ENCODE measurements at regions not wholly inside any gene's neighbourhood (a gene's known extent, or its start where the extent isn't known, plus 50 kb on each side); places are given as distances from the start of the nearest gene placed in this dataset.

GRCh38 chr18:10119528-10119927, 205.7 kb downstream of the VAPA start:
- no peak for ATAC-seq
- H3K4me3 ChIP-seq, result no peak overlapping the region
- H3K36me3 ChIP-seq, result no peaks in the 10 kb centered on the region
- no peak overlapping the region for H3K27ac ChIP-seq
- intact Hi-C loops (cut with DNase I), result no loop called here
- no peak for DNase-seq
- no peak for TF ChIP-seq CTCF (IDR thresholded peaks at IDR 0.05)
- no peaks in the 10 kb centered on the region for H3K27me3 ChIP-seq
- H3K9me3 ChIP-seq, result no peaks in the 10 kb centered on the region
- H3K4me1 ChIP-seq, result peaks cover 16% of the 10 kb centered on the region

GRCh38 chr18:10119991-10120390, 206.2 kb downstream of the VAPA start:
- no peak for TF ChIP-seq CTCF (IDR thresholded peaks at IDR 0.05)
- Histone ChIP-seq H3K4me3 (no peak overlapping the region), H3K4me1 (peaks cover 16% of the 10 kb centered on the region), H3K27ac (no peak overlapping the region), H3K27me3 (no peaks in the 10 kb centered on the region), H3K9me3 (no peaks in the 10 kb centered on the region), H3K36me3 (no peaks in the 10 kb centered on the region)
- ATAC-seq, result no peak
- intact Hi-C loops (cut with DNase I), result no loop called here
- no peak for DNase-seq

GRCh38 chr18:10120622-10121021, 206.8 kb downstream of the VAPA start:
- no peak for ATAC-seq
- intact Hi-C loops (cut with DNase I), result no loop called here

GRCh38 chr18:10121028-10121427, 207.2 kb downstream of the VAPA start:
- Histone ChIP-seq H3K4me1 (peaks cover 16% of the 10 kb centered on the region), H3K9me3 (no peaks in the 10 kb centered on the region), H3K36me3 (no peaks in the 10 kb centered on the region), H3K27me3 (no peaks in the 10 kb centered on the region), H3K27ac (no peak overlapping the region), H3K4me3 (no peak overlapping the region)
- DNase-seq (no peak), ATAC-seq (no peak)
- intact Hi-C loops (cut with DNase I), result no loop called here
- no peak for TF ChIP-seq CTCF (IDR thresholded peaks at IDR 0.05)

More at GRCh38 chr18:10120622-10121021, 206.8 kb downstream of the VAPA start:
- Histone ChIP-seq H3K9me3 (no peaks in the 10 kb centered on the region), H3K27me3 (no peaks in the 10 kb centered on the region), H3K4me1 (peaks cover 16% of the 10 kb centered on the region), H3K27ac (no peak overlapping the region), H3K36me3 (no peaks in the 10 kb centered on the region), H3K4me3 (no peak overlapping the region)
- TF ChIP-seq CTCF (IDR thresholded peaks at IDR 0.05), result no peak
- DNase-seq, result no peak

DNA sequence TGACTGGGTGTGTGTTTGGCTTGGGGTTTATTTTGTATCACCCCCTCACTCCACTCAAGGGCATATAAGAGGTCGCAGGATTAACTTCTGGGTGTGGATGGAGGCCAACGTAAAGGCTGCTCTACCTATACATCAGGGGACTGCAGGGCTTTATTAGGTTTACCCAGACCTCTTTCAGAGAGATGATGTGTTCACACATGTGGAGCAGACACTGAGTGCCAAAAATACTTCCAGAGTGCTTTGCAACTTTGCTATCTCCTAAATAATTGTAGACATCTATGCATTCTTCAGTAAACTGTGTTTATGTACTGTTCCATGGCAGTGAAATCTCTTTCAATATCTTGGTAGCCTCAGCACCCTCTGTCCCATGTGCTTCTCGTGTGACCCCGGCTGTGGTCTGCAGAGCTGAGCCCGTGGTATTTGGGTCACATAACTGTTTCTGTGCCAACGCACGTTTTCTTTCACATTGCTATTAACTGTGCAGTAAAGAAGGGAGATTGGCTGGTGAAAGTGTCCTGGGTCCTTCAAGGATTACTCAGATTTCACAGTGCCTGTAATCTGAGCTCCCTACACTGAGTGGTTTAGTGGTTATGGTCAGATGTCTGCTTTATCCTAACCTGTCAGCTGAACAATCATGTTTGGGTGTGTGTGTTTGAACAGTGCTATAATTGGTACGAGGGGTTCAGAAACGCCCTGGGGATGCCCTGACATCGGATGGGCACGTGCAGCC, 208.1 kb downstream of the VAPA start:
- no peak overlapping the region for H3K4me3 ChIP-seq

More for the DNA sequence above, 208.1 kb downstream of the VAPA start:
- Histone ChIP-seq H3K27ac (no peak overlapping the region), H3K9me3 (no peaks in the 10 kb centered on the region), H3K36me3 (no peaks in the 10 kb centered on the region), H3K27me3 (no peaks in the 10 kb centered on the region), H3K4me1 (peaks cover 16% of the 10 kb centered on the region)
- ATAC-seq, result peak; percentile 88
- TF ChIP-seq CTCF (IDR thresholded peaks at IDR 0.05), result no peak
- no peak for DNase-seq
- intact Hi-C loops (cut with DNase I), result no loop called here
